NCI-H774 (cell line): ENCODE measurements at regions not wholly inside any gene's neighbourhood (a gene's known extent, or its start where the extent isn't known, plus 50 kb on each side); places are given as distances from the start of the nearest gene placed in this dataset.

Source experiments
- DNase-seq: peaks from one replicate; lab custom pipeline; 2025; lab: John Stamatoyannopoulos, UW

GRCh38 chrX:38991656-38992440 lies 190.6 kb downstream of the MID1IP1 start:
- DNase-seq: no peak

DNA sequence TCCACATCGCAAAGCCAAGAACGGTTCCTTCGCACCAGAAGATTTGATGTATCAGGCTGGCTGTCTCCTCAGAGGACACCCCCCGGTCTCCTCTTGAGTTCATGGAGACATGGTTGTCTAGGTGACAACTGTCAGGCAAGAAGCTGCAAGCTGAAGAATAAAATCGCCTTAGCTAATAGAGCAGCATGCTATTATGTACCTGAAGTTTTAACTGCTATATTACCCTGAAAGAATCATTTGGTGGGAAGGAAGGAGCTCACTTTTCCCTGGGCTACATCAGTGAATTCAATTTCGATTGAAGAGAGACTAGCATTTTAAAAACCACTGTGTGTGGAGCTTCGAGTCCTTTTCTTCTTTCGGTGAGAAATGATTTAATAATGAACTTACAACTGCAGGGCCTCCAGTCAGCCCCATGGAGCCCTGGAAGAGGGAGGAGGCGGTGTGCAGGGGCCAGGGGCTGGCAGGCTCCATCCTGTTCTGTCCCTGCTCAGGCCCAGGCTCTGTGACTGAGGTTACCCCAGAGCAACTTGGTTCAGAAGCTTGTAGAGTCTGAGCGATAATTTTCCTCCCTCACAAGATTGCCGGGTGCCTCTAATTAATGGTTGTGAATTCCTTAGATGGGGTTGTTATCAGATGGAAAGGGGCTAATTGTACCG lies 191.3 kb downstream of the MID1IP1 start:
- DNase-seq: no peak

DNA sequence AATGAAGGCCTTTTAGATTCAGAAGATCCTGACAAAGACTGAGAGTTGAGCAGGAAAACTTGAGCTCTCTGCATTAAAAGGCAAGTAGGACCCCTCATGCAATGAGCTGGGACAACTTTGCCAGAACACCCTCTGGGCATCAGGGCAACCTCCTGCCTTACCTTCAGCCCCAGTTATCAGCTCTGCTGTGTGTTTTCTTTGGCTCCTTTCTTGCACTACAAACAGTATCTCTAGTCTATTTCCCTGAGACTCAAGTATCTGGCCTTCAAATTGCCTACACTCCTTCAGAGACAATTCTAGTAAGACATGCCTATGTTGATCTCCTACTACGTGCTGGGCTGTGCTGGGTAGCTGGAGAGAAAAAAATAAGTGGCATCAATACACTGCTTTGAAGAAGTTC lies 192.2 kb downstream of the MID1IP1 start:
- no peak for DNase-seq

DNA sequence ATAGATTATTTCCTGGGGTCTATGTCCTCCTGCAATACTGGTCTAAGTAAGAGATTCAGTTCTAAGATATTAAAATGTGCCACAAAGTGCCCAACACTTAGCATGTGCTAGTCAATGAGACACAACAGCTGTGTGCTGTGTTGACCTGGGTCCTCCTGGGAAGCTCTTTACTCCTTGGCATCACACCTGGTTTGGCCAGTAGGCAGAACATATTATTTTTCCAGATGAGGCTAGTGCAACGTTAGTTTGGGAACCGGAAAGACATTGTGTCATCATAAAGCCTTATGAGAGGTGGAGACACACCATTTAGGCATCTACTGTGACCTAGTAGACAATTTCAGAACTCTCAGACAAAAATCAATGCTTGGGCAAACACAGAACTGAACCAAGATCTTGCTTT lies 197.8 kb downstream of the MID1IP1 start:
- DNase-seq: no peak

- no peak for DNase-seq
Measured at GRCh38 chrX:38999967-39000745, 198.9 kb downstream of the MID1IP1 start.

- DNase-seq: no peak
Measured at GRCh38 chrX:39000802-39001201, 199.5 kb downstream of the MID1IP1 start.

DNA sequence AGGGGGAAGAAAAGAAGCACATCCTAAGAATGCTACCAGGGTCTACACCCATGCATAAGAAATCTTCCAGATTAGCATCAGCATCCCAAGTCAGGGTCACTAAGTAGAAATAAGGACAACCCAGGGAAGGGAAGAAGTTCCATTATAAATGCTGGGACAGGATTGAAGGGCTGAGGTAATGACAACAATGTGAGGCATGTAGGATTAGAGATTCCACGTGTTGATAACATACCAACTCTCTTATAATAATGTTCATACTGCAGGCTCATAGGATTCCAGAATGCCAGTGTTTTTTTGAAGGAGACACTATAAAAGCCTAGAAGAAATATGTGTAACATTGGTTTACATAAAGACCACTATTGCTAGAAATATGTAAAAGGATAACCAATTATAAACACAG lies 201.2 kb downstream of the MID1IP1 start:
- DNase-seq: no peak

DNA sequence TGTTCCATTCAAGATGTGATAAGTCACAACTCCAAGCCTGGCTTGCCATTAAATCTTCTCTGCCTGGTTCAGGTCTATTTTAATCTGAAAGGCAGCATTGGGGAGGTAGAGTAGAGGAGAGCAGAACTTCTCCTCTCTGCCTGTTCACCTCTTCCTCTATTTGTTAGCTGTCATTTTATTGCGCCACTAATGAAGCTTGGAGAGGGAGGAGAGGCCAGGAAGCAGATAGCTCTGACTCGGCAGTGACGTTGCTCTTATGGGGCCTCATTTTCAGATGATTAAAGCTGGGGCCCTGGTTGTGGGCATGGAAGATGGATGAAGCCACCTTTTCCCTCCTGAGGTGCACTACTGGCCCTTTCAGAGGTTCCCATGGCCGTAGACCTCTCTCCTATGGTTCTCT lies 207.3 kb downstream of the MID1IP1 start:
- no peak for DNase-seq

GRCh38 chrX:39011454-39012221 lies 210.4 kb downstream of the MID1IP1 start:
- no peak for DNase-seq

- DNase-seq: no peak
Measured at GRCh38 chrX:39012621-39013111, 211.4 kb downstream of the MID1IP1 start.

GRCh38 chrX:39016556-39016955 lies 215.3 kb downstream of the MID1IP1 start:
- DNase-seq: no peak

- no peak for DNase-seq
Measured at GRCh38 chrX:39017077-39017476, 215.8 kb downstream of the MID1IP1 start.

- DNase-seq: no peak
Measured at GRCh38 chrX:39017716-39018115, 216.5 kb downstream of the MID1IP1 start.

DNA sequence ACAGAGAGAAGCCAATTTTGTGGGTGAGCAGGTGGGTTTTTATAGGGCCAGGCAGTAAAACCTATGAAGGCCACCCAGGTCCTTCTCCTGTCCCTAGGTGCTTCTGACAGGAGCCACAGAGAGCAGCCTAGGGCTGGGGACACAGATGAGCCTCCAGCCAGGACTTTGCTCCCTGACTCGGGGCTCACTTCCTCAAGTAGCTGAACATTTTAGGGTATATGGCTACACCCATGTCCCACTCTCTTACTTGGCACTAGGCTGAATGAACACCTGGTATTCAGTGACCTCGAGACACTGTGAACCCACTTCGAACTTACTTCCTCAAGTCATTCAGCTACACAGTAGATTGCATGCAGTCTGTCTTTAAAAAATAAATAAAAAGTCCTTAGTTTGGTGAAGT lies 217.3 kb downstream of the MID1IP1 start:
- no peak for DNase-seq

DNA sequence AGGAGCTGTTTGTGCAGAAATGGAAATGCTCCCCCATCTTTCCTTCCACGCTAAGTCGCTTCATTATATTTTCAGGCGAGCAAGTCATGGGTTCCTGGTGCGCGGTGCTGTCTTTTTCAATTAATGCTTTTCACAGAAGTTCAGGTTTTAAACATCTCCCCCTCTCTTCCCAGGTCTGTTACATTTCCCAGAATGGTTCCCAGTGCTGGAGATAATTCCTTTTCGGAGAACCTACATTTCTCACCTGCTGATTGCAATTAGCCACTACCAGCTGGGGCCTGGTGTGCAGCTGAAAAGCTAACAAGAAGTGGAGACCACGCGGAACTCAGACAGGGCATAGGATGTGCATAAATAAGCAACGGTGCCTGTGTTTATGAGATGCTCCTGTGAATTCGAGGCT lies 217.8 kb downstream of the MID1IP1 start:
- DNase-seq: no peak

- no peak for DNase-seq
Measured at GRCh38 chrX:39020051-39020669, 218.9 kb downstream of the MID1IP1 start.

DNA sequence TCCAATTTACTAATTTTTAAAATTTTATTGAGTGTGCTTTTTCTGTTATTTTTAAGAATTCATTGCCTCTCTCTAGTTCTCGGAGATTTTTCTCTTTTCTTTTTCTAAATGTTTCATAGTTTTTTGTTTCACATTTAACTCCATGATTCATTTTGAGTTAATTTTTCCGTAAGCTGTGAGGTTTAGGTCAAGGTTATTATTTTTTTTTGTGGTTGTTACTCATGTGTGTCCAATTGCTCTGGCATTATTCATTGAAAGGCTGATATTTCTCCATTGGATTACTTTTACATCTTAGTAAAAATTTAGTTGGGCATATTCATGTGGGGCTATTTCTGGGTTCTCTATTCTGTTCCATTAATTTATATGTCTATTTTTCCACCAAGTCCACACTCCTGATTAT lies 220.8 kb downstream of the MID1IP1 start:
- DNase-seq: no peak

GRCh38 chrX:39029221-39029620 lies 228.0 kb downstream of the MID1IP1 start:
- no peak for DNase-seq

- DNase-seq: no peak
Measured at GRCh38 chrX:39030636-39031035, 229.4 kb downstream of the MID1IP1 start.

- no peak for DNase-seq
Measured at GRCh38 chrX:39039890-39040289, 238.6 kb downstream of the MID1IP1 start.

DNA sequence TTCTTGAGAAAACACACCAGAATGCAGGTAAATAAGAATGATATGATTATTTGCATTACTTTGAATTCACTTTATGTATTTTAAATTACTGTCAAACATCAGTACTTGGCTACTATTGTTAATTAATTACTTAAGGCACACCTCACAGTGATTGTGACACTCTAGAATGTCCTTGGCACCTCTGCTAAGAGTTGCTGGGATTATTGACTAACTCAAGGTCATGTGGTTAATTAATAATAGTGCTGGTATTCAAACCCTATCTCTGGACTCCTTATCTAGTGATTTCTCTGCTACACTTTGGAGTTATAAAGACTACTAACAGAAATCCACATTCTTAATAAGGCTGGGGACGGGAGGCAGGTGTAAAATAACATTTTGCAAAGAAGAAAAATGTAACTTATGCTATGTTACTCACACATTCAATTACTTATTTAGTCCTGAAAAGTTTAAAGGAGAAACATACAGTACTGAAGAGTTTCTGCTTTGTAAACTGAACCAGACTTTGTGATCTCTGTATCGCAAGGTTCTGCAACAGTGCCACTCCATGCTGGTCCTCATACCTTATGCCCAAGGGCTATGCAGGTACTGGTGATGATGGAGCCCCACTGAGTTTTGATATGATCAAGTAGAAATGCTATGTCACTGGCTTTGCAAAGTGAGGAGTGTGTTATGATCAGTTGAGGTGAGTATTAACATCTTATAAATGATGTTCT lies 242.7 kb downstream of the MID1IP1 start:
- no peak for DNase-seq
